HEK293 (cell line): ENCODE measurements at regions not wholly inside any gene's neighbourhood (a gene's known extent, or its start where the extent isn't known, plus 50 kb on each side); places are given as distances from the start of the nearest gene placed in this dataset.

Experiments used
- CTCF ChIA-PET: fragments of 350-600 bp; formaldehyde crosslinking; extraction: SDS; loops from one replicate; lab custom pipeline; 2021; ENCODE audit warnings: antibody characterized with exemption; lab: Yijun Ruan, JAX
- POLR2A ChIA-PET: fragments of 300-600 bp; formaldehyde crosslinking; extraction: SDS; loops from one replicate; lab custom pipeline; 2020; ENCODE audit warnings: antibody characterized with exemption, inconsistent platforms; lab: Yijun Ruan, JAX
- H3K27ac ChIP-seq: fragments of 200-500 bp; sonication (Bioruptor generic); 2 replicates; pipeline ENCODE4 v1.5.1; 2014; ENCODE audit warnings: low read depth, low read length, control low read depth, inconsistent platforms; ENCODE audit errors: extremely low read depth
- H3K36me3 ChIP-seq, 2 experiments: fragments of 200-500 bp in 1 of 2; sonication (Bioruptor generic) in 1 of 2; 1 replicate in 1 of 2; 2 replicates in 1 of 2; pipeline ENCODE4 v1.5.1; 2014 to 2017; ENCODE audit warnings: inconsistent platforms in 2 of 2, low read length in 2 of 2; ENCODE audit not compliant: control insufficient read depth in 2 of 2, insufficient read depth in 1 of 2
- H3K4me1 ChIP-seq: fragments of 200-500 bp; sonication (Bioruptor generic); 2 replicates; pipeline ENCODE4 v1.5.1; 2014; ENCODE audit warnings: mild to moderate bottlenecking, low read length, inconsistent platforms; ENCODE audit not compliant: control insufficient read depth, insufficient read depth
- H3K4me3 ChIP-seq: 2 replicates; pipeline ENCODE4 v1.5.1; 2011; ENCODE audit warnings: low read depth, mild to moderate bottlenecking, control low read depth, low read length, moderate library complexity
- H3K9me3 ChIP-seq: fragments of 200-500 bp; sonication (Bioruptor generic); 2 replicates; pipeline ENCODE4 v1.5.1; 2014; ENCODE audit warnings: low read depth, low read length, inconsistent platforms; ENCODE audit not compliant: control insufficient read depth, insufficient read depth
- CTCF ChIP-seq: fragments of 450-650 bp; formaldehyde crosslinking; IDR thresholded peaks from 2 replicates; pipeline ENCODE4 v1.5.1; 2016; ENCODE audit warnings: missing biosample characterization, missing genetic modification characterization
- HOXC10 ChIP-seq: sonication (generic); formaldehyde crosslinking; IDR thresholded peaks from 2 replicates; pipeline ENCODE4 v1.8.1; 2023; ENCODE audit warnings: mild to moderate bottlenecking, missing genetic modification reagents
- HOXD13 ChIP-seq: sonication (generic); formaldehyde crosslinking; IDR thresholded peaks from 2 replicates; pipeline ENCODE4 v1.8.0; 2022; ENCODE audit warnings: missing genetic modification reagents, borderline replicate concordance
- KLF1 ChIP-seq: fragments of 450-650 bp; formaldehyde crosslinking; IDR thresholded peaks from 2 replicates; pipeline ENCODE4 v1.5.1; 2016; ENCODE audit warnings: missing biosample characterization, missing genetic modification characterization
- KLF10 ChIP-seq: fragments of 450-650 bp; IDR thresholded peaks from 2 replicates; pipeline ENCODE4 v1.5.1; 2018; ENCODE audit warnings: missing biosample characterization, mild to moderate bottlenecking, missing genetic modification characterization
- MEIS1 ChIP-seq: sonication (generic); formaldehyde crosslinking; IDR thresholded peaks from 2 replicates; pipeline ENCODE4 v1.8.1; 2022; ENCODE audit warnings: missing genetic modification reagents, mild to moderate bottlenecking, borderline replicate concordance
- TSHZ1 ChIP-seq: fragments of 450-650 bp; formaldehyde crosslinking; IDR thresholded peaks from 2 replicates; pipeline ENCODE4 v1.5.1; 2016; ENCODE audit warnings: missing biosample characterization, missing genetic modification characterization, borderline replicate concordance
- ZBTB44 ChIP-seq: fragments of 450-650 bp; IDR thresholded peaks from 2 replicates; pipeline ENCODE4 v1.5.1; 2018; ENCODE audit warnings: missing biosample characterization, mild to moderate bottlenecking, missing genetic modification characterization
- ZBTB8A ChIP-seq: fragments of 450-650 bp; formaldehyde crosslinking; IDR thresholded peaks from 2 replicates; pipeline ENCODE4 v1.5.1; 2016; ENCODE audit warnings: missing biosample characterization, missing genetic modification characterization
- ZFP3 ChIP-seq: fragments of 450-650 bp; formaldehyde crosslinking; IDR thresholded peaks from 2 replicates; pipeline ENCODE4 v1.5.1; 2016; ENCODE audit warnings: low read depth, missing biosample characterization, missing genetic modification characterization
- ZFP41 ChIP-seq: fragments of 450-650 bp; formaldehyde crosslinking; IDR thresholded peaks from 2 replicates; pipeline ENCODE4 v1.5.1; 2016; ENCODE audit warnings: missing biosample characterization, missing genetic modification characterization, borderline replicate concordance
- ZNF133 ChIP-seq: fragments of 450-650 bp; formaldehyde crosslinking; IDR thresholded peaks from 2 replicates; pipeline ENCODE4 v1.5.1; 2016; ENCODE audit warnings: missing biosample characterization, missing genetic modification characterization
- ZNF211 ChIP-seq: fragments of 450-650 bp; formaldehyde crosslinking; IDR thresholded peaks from 2 replicates; pipeline ENCODE4 v1.5.1; 2016; ENCODE audit warnings: low read depth, missing biosample characterization, missing genetic modification characterization
- ZNF23 ChIP-seq: fragments of 450-650 bp; formaldehyde crosslinking; IDR thresholded peaks from 2 replicates; pipeline ENCODE4 v1.5.1; 2016; ENCODE audit warnings: missing biosample characterization, missing genetic modification characterization, borderline replicate concordance
- ZNF248 ChIP-seq: fragments of 450-650 bp; formaldehyde crosslinking; IDR thresholded peaks from 2 replicates; pipeline ENCODE4 v1.5.1; 2017; ENCODE audit warnings: missing biosample characterization, missing genetic modification characterization
- ZNF292 ChIP-seq: fragments of 450-650 bp; formaldehyde crosslinking; IDR thresholded peaks from 2 replicates; pipeline ENCODE4 v1.5.1; 2016; ENCODE audit warnings: low read depth, missing biosample characterization, missing genetic modification characterization, borderline replicate concordance
- ZNF366 ChIP-seq: fragments of 450-650 bp; formaldehyde crosslinking; conservative IDR thresholded peaks from 2 replicates; pipeline ENCODE4 v1.5.1; 2016; ENCODE audit warnings: missing biosample characterization, missing genetic modification characterization
- ZNF391 ChIP-seq: fragments of 450-650 bp; formaldehyde crosslinking; IDR thresholded peaks from 2 replicates; pipeline ENCODE4 v1.5.1; 2016; ENCODE audit warnings: low read depth, missing biosample characterization, missing genetic modification characterization, borderline replicate concordance
- ZNF416 ChIP-seq: fragments of 450-650 bp; formaldehyde crosslinking; IDR thresholded peaks from 2 replicates; pipeline ENCODE4 v1.5.1; 2016; ENCODE audit warnings: missing biosample characterization, missing genetic modification characterization
- ZNF433 ChIP-seq: fragments of 450-650 bp; formaldehyde crosslinking; IDR thresholded peaks from 2 replicates; pipeline ENCODE4 v1.5.1; 2016; ENCODE audit warnings: missing biosample characterization, missing genetic modification characterization, low read depth
- ZNF501 ChIP-seq: fragments of 450-650 bp; formaldehyde crosslinking; IDR thresholded peaks from 2 replicates; pipeline ENCODE4 v1.5.1; 2016; ENCODE audit warnings: missing biosample characterization, missing genetic modification characterization
- ZNF544 ChIP-seq: fragments of 450-650 bp; formaldehyde crosslinking; IDR thresholded peaks from 2 replicates; pipeline ENCODE4 v1.5.0; 2017; ENCODE audit warnings: missing biosample characterization, missing genetic modification characterization
- ZNF621 ChIP-seq: fragments of 450-650 bp; formaldehyde crosslinking; IDR thresholded peaks from 2 replicates; pipeline ENCODE4 v1.5.1; 2017; ENCODE audit warnings: missing biosample characterization, missing genetic modification characterization
- ZNF626 ChIP-seq: fragments of 450-650 bp; sonication (Bioruptor Pico); formaldehyde crosslinking; IDR thresholded peaks from 2 replicates; pipeline ENCODE4 v1.5.1; 2018; ENCODE audit warnings: missing biosample characterization, missing genetic modification characterization, inconsistent platforms
- ZNF664 ChIP-seq: fragments of 450-650 bp; formaldehyde crosslinking; IDR thresholded peaks from 2 replicates; pipeline ENCODE4 v1.5.1; 2016; ENCODE audit warnings: missing biosample characterization, missing genetic modification characterization
- TF ChIP-seq, protein P1 (sequence below): fragments of 450-650 bp; formaldehyde crosslinking; IDR thresholded peaks from 2 replicates; pipeline ENCODE4 v1.5.1; 2016; ENCODE audit warnings: missing biosample characterization, missing genetic modification characterization

DNA sequence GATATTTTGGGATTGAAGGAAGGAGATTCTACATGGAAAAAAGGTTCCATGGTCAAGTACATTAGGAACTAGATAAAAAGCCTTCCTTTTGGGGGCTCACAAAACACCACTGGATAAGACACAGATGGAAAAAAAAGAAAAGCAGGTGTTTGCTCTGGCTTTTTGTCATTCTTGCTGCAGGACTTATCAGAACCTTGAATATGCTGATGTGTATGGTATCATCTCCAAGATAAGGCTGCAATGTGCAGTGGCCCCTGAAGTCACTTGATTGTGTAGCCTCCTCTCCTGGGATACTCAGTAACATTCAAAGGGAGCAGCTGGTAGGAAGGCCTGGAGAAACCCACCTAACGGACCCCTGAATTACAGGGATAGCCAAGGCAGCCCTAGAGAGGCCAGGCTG lies 54.1 kb upstream of the CARD11 start (continued):
- TF ChIP-seq ZBTB44 (tag by site-specific recombination) = no peak
- TF ChIP-seq KLF1 (tag by site-specific recombination) = no peak
- TF ChIP-seq ZNF621 (tag by site-specific recombination) = no peak
- no peak for TF ChIP-seq ZNF416 (tag by site-specific recombination)
- TF ChIP-seq ZNF292 (tag by site-specific recombination) = no peak
- TF ChIP-seq ZFP41 (tag by site-specific recombination) = no peak
- TF ChIP-seq ZNF501 (tag by site-specific recombination) = no peak
- no peak for TF ChIP-seq ZNF211 (tag by site-specific recombination)
- TF ChIP-seq ZNF433 = no peak
- no peak for TF ChIP-seq ZNF664 (tag by site-specific recombination)
- no peak for TF ChIP-seq ZNF366 (tag by site-specific recombination)

DNA sequence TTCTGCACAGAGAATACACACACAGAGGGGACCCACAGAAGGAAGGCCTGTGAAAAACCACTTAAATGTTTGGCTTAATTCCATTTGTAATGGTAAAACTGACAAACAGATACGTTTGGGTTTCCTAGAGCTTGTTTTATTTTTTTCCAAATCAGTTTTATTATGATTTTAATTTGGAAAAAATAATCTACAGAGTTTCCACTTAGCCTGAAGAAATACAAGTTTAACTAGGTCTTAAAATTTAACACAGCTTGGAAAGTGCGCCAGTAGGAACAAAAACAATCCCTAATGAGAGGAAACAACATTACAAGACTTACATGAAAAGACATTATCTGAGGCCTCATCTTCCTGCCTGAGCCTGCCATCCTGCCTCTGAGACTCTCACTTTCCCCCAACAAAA lies 58.5 kb upstream of the CARD11 start:
- no peaks in the 10 kb centered on the region for H3K4me1 ChIP-seq
- no peak overlapping the region for H3K4me3 ChIP-seq
- ChIA-PET POLR2A (no interaction called here), CTCF (interaction anchor here (0.6 to 0.9 kb wide), 2 partner anchors 98 to 1406 kb away, joined by 3 read pairs; no protein-coding TSS in a partner anchor)
- no peaks in the 10 kb centered on the region for H3K36me3 ChIP-seq
- no peak overlapping the region for H3K27ac ChIP-seq
- no peaks in the 10 kb centered on the region for H3K9me3 ChIP-seq
- no peak for TF ChIP-seq ZBTB8A (tag by site-specific recombination)
- no peak for TF ChIP-seq ZNF626
- no peak for TF ChIP-seq ZNF248 (tag by site-specific recombination)
- no peak for TF ChIP-seq TSHZ1 (tag by site-specific recombination)
- TF ChIP-seq HOXC10 (CRISPR knock-in tag) = no peak
- no peak for TF ChIP-seq ZFP3 (tag by site-specific recombination)
- no peak for TF ChIP-seq MEIS1 (CRISPR knock-in tag)

DNA sequence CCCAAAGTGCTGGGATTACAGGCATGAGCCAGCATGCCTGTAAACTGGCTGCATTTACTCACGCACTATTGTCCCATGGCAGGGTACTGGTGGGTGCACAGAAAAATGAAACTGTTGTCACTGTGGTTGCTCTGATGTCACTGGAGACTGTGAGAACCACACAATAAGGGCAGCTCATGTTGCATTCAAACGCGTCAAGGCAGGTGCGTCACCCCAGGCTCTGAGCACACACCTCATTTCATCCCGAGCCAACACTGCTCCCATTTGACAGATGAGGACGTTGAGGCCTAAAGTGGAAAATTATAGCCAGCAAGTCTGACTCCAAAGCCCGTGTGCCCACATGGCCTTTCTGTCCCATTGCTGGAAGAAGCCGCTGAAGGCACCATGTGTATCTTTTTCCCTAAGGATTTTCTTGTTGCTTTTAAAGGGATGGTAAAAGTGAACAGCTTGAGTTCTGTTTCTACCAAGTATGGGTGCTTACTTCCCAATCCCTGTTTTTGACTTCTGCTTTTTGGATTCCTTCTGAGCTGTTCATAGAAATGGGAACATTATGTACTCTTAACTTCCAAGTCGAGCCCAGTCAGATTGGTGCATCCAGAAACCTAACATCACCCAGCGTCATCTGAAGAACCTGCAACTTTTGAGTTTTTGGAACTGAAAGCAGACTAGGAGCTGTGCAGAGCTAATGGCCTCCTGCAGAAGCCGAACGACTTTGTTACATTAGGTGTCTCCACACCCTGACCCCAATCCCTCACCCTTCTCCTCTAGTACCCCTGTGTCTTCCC lies 60.1 kb upstream of the CARD11 start:
- Histone ChIP-seq H3K4me1 (no peaks in the 10 kb centered on the region), H3K27ac (no peak overlapping the region), H3K4me3 (no peak overlapping the region), H3K36me3 (no peaks in the 10 kb centered on the region), H3K9me3 (no peaks in the 10 kb centered on the region)
- ChIA-PET CTCF (interaction anchor here (1.1 kb wide), 1 partner anchor 9 kb away, joined by 3 read pairs; no protein-coding TSS in a partner anchor), POLR2A (no interaction called here)
- TF ChIP-seq ZNF133 (tag by site-specific recombination) (no peak), KLF10 (no peak), ZNF544 (tag by site-specific recombination) (no peak), HOXD13 (no peak), ZNF391 (tag by site-specific recombination) (no peak), ZNF23 (tag by site-specific recombination) (no peak), CTCF (no peak)
- TF ChIP-seq, protein P1, sequence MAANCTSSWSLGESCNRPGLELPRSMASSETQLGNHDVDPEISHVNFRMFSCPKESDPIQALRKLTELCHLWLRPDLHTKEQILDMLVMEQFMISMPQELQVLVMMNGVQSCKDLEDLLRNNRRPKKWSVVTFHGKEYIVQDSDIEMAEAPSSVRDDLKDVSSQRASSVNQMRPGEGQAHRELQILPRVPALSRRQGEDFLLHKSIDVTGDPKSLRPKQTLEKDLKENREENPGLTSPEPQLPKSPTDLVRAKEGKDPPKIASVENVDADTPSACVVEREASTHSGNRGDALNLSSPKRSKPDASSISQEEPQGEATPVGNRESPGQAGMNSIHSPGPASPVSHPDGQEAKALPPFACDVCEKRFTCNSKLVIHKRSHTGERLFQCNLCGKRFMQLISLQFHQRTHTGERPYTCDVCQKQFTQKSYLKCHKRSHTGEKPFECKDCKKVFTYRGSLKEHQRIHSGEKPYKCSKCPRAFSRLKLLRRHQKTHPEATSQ (tag by site-specific recombination) = no peak
